SK-N-SH treated with all-trans-retinoic acid at 6 μM for 48 hours (cell line): ENCODE measurements at regions not wholly inside any gene's neighbourhood (a gene's known extent, or its start where the extent isn't known, plus 50 kb on each side); places are given as distances from the start of the nearest gene placed in this dataset.

Experiments
- ARNTL ChIP-seq: fragments of 450-650 bp; formaldehyde crosslinking; IDR thresholded peaks from 2 replicates; pipeline ENCODE4 v1.5.0; 2020; ENCODE audit warnings: low read depth, mild to moderate bottlenecking, moderate library complexity, borderline replicate concordance
- ESRRG ChIP-seq: fragments of 250-450 bp; sonication (Bioruptor Pico); IDR thresholded peaks from 2 replicates; pipeline ENCODE4 v1.6.1; 2021; ENCODE audit warnings: mild to moderate bottlenecking
- RARB ChIP-seq: fragments of 250-450 bp; sonication (Bioruptor Pico); IDR thresholded peaks from 2 replicates; pipeline ENCODE4 v1.8.0; 2021; ENCODE audit warnings: mild to moderate bottlenecking, moderate library complexity
- TOX ChIP-seq: fragments of 250-450 bp; sonication (Bioruptor Pico); IDR thresholded peaks from 2 replicates; pipeline ENCODE4 v1.8.0; 2021; ENCODE audit warnings: mild to moderate bottlenecking, moderate library complexity, borderline replicate concordance
- ZFP3 ChIP-seq: fragments of 250-450 bp; sonication (Bioruptor Pico); IDR thresholded peaks from 2 replicates; pipeline ENCODE4 v1.5.0; 2020; ENCODE audit warnings: mild to moderate bottlenecking, moderate library complexity
- TF ChIP-seq, protein P1 (sequence below): fragments of 250-450 bp; sonication (Bioruptor Pico); IDR thresholded peaks from 2 replicates; pipeline ENCODE4 v1.8.0; 2021; ENCODE audit warnings: low read depth, mild to moderate bottlenecking, moderate library complexity, borderline replicate concordance
- TF ChIP-seq, protein P2 (sequence below): fragments of 250-450 bp; sonication (Bioruptor Pico); IDR thresholded peaks from 2 replicates; pipeline ENCODE4 v1.5.0; 2020; ENCODE audit warnings: mild to moderate bottlenecking, moderate library complexity

DNA sequence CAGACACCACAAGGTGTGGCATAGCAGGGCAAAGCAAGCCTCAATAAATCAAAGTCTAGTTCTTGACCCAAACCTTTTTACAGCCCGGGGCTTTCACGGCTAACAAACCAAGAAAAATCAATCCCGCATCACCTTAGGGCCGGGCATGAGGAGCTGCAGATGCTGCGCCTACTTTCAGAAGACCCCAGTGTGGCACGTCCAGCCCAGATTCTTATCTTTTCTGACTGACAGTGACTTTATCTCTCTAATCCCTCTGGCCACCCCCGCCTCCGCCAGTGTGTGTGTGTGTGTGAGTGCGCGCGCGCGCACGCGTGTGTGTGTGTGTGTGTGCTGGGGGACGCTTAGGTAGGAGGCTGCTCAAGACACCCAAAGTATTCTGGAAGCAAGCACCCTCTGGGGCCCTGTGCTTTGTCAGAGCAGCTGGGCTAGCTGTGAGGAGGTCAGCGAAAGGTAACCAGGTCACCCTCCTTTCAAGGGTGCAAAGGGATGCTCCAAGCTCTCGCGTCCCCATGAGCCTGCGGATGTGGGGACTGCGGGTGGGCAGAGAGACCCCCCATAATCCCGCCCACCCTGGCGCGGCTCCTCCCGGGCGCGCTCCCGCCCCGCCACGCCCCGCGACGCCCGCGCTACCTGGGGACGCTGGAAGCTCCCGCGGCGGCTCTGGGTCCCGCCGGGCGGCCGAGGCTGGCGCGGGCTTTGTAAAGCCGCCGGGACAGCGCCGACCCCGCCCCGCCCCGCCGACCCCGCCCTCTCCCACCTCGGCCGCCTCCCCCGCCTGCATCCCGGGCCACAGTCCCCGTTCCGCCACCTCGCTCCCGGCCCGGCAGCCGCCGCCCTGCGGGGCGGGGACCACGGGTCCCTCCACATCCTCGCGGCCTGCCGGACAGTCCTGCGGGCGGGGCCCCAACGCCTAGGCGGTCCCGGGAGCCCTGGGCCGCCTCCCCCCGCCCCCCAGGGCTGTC lies 57.1 kb upstream of the RHOBTB1 start:
- TF ChIP-seq ESRRG (CRISPR knock-in tag) (no peak), ZFP3 (CRISPR knock-in tag) (no peak), ARNTL (no peak), TOX (CRISPR knock-in tag) (no peak), RARB (CRISPR knock-in tag) (no peak)
- TF ChIP-seq, protein P1, sequence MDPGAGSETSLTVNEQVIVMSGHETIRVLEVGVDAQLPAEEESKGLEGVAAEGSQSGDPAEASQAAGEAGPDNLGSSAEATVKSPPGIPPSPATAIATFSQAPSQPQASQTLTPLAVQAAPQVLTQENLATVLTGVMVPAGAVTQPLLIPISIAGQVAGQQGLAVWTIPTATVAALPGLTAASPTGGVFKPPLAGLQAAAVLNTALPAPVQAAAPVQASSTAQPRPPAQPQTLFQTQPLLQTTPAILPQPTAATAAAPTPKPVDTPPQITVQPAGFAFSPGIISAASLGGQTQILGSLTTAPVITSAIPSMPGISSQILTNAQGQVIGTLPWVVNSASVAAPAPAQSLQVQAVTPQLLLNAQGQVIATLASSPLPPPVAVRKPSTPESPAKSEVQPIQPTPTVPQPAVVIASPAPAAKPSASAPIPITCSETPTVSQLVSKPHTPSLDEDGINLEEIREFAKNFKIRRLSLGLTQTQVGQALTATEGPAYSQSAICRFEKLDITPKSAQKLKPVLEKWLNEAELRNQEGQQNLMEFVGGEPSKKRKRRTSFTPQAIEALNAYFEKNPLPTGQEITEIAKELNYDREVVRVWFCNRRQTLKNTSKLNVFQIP (CRISPR knock-in tag): no peak
- TF ChIP-seq, protein P2, sequence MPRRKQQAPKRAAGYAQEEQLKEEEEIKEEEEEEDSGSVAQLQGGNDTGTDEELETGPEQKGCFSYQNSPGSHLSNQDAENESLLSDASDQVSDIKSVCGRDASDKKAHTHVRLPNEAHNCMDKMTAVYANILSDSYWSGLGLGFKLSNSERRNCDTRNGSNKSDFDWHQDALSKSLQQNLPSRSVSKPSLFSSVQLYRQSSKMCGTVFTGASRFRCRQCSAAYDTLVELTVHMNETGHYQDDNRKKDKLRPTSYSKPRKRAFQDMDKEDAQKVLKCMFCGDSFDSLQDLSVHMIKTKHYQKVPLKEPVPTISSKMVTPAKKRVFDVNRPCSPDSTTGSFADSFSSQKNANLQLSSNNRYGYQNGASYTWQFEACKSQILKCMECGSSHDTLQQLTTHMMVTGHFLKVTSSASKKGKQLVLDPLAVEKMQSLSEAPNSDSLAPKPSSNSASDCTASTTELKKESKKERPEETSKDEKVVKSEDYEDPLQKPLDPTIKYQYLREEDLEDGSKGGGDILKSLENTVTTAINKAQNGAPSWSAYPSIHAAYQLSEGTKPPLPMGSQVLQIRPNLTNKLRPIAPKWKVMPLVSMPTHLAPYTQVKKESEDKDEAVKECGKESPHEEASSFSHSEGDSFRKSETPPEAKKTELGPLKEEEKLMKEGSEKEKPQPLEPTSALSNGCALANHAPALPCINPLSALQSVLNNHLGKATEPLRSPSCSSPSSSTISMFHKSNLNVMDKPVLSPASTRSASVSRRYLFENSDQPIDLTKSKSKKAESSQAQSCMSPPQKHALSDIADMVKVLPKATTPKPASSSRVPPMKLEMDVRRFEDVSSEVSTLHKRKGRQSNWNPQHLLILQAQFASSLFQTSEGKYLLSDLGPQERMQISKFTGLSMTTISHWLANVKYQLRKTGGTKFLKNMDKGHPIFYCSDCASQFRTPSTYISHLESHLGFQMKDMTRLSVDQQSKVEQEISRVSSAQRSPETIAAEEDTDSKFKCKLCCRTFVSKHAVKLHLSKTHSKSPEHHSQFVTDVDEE: no peak
